GM19043 (cell line): ENCODE measurements at regions not wholly inside any gene's neighbourhood (a gene's known extent, or its start where the extent isn't known, plus 50 kb on each side); places are given as distances from the start of the nearest gene placed in this dataset.
"Not testable (repeated sequence)": the region's sequence is repeated elsewhere in the genome, so short reads cannot be mapped to it uniquely, and the experiment has no call there.

Experiments
- ATAC-seq: cut with Tn5 transposase; IDR thresholded peaks from one replicate; pipeline ENCODE4 v1.9.1; 2021; ENCODE audit warnings: low read depth; ENCODE audit not compliant: unreplicated experiment

GRCh38 chr3:3476669-3477068, 297.2 kb upstream of the CRBN start:
- ATAC-seq: no peak

- ATAC-seq: no peak
Measured at GRCh38 chr3:3468596-3468995, 289.1 kb upstream of the CRBN start.

- no peak for ATAC-seq
Measured at GRCh38 chr3:3464131-3464530, 284.6 kb upstream of the CRBN start.

GRCh38 chr3:3461317-3461716, 281.8 kb upstream of the CRBN start:
- no peak for ATAC-seq

- ATAC-seq: no peak
Measured at GRCh38 chr3:3448468-3448867, 269.0 kb upstream of the CRBN start.

GRCh38 chr3:3447641-3448040, 268.1 kb upstream of the CRBN start:
- ATAC-seq: no peak

GRCh38 chr3:3446251-3446650, 266.8 kb upstream of the CRBN start:
- no peak for ATAC-seq

- ATAC-seq: no peak
Measured at GRCh38 chr3:3443482-3443881, 264.0 kb upstream of the CRBN start.

- no peak for ATAC-seq
Measured at GRCh38 chr3:3433711-3434110, 254.2 kb upstream of the CRBN start.

GRCh38 chr3:3429841-3430240, 250.3 kb upstream of the CRBN start:
- ATAC-seq: no peak

- not testable (repeated sequence) for ATAC-seq
Measured at GRCh38 chr3:3407707-3408106, 228.2 kb upstream of the CRBN start.

- no peak for ATAC-seq
Measured at GRCh38 chr3:3405131-3405530, 225.6 kb upstream of the CRBN start.

- ATAC-seq: no peak
Measured at GRCh38 chr3:3403700-3404099, 224.2 kb upstream of the CRBN start.

- ATAC-seq: no peak
Measured at GRCh38 chr3:3392946-3393345, 213.5 kb upstream of the CRBN start.

- ATAC-seq: no peak
Measured at GRCh38 chr3:3383461-3383860, 204.0 kb upstream of the CRBN start.

GRCh38 chr3:3372210-3372777, 192.8 kb upstream of the CRBN start:
- no peak for ATAC-seq

GRCh38 chr3:3368306-3368705, 188.8 kb upstream of the CRBN start:
- ATAC-seq: no peak

GRCh38 chr3:3366386-3366785, 186.9 kb upstream of the CRBN start:
- no peak for ATAC-seq

GRCh38 chr3:3365716-3366115, 186.2 kb upstream of the CRBN start:
- no peak for ATAC-seq

GRCh38 chr3:3356846-3357245, 177.4 kb upstream of the CRBN start:
- no peak for ATAC-seq

GRCh38 chr3:3355442-3355841, 176.0 kb upstream of the CRBN start:
- ATAC-seq: no peak

GRCh38 chr3:3353153-3353552, 173.7 kb upstream of the CRBN start:
- no peak for ATAC-seq

- no peak for ATAC-seq
Measured at GRCh38 chr3:3351226-3351625, 171.7 kb upstream of the CRBN start.
